ENCODE measurements at regions not wholly inside any gene's neighbourhood (a gene's known extent, or its start where the extent isn't known, plus 50 kb on each side); places are given as distances from the start of the nearest gene placed in this dataset.
"Not testable (repeated sequence)": the region's sequence is repeated elsewhere in the genome, so short reads cannot be mapped to it uniquely, and the experiment has no call there.

- DNase-seq (ENCODE audit: low spot score) = no peak
Observed at GRCh38 chr6:86609549-86610388, 327.6 kb upstream of the HTR1E start.

- not testable (repeated sequence) for DNase-seq (ENCODE audit: low spot score)
Observed at GRCh38 chr6:86603364-86603763, 334.0 kb upstream of the HTR1E start.

- not testable (repeated sequence) for DNase-seq (ENCODE audit: low spot score)
Observed at GRCh38 chr6:86602093-86602492, 335.2 kb upstream of the HTR1E start.

- not testable (repeated sequence) for DNase-seq (ENCODE audit: low spot score)
Observed at GRCh38 chr6:86598969-86599368, 338.4 kb upstream of the HTR1E start.

GRCh38 chr6:86595641-86596040 lies 341.7 kb upstream of the HTR1E start:
- no peak for DNase-seq (ENCODE audit: low spot score)

- no peak for DNase-seq (ENCODE audit: low spot score)
Observed at GRCh38 chr6:86586195-86586594, 351.1 kb upstream of the HTR1E start.

- no peak for DNase-seq (ENCODE audit: low spot score)
Observed at GRCh38 chr6:86581833-86582232, 355.5 kb upstream of the HTR1E start.

- no peak for DNase-seq (ENCODE audit: low spot score)
Observed at GRCh38 chr6:86563197-86563596, 374.1 kb upstream of the HTR1E start.

GRCh38 chr6:86558318-86558717 lies 379.0 kb upstream of the HTR1E start:
- DNase-seq (ENCODE audit: low spot score) = no peak

GRCh38 chr6:86537292-86537861 lies 400.0 kb upstream of the HTR1E start:
- DNase-seq (ENCODE audit: low spot score) = no peak

- DNase-seq (ENCODE audit: low spot score) = no peak
Observed at GRCh38 chr6:86536121-86536520, 401.2 kb upstream of the HTR1E start.

- DNase-seq (ENCODE audit: low spot score) = no peak
Observed at GRCh38 chr6:86535100-86535499, 402.2 kb upstream of the HTR1E start.

- DNase-seq (ENCODE audit: low spot score) = no peak
Observed at GRCh38 chr6:86529635-86530034, 407.7 kb upstream of the HTR1E start.

- no peak for DNase-seq (ENCODE audit: low spot score)
Observed at GRCh38 chr6:86526238-86526637, 411.1 kb upstream of the HTR1E start.

GRCh38 chr6:86516087-86516486 lies 421.2 kb upstream of the HTR1E start:
- DNase-seq (ENCODE audit: low spot score) = no peak

GRCh38 chr6:86511962-86512361 lies 425.4 kb upstream of the HTR1E start:
- DNase-seq (ENCODE audit: low spot score) = no peak

- DNase-seq (ENCODE audit: low spot score) = no peak
Observed at GRCh38 chr6:86508230-86508629, 429.1 kb upstream of the HTR1E start.

GRCh38 chr6:86502497-86502896 lies 434.8 kb upstream of the HTR1E start:
- no peak for DNase-seq (ENCODE audit: low spot score)

- DNase-seq (ENCODE audit: low spot score) = no peak
Observed at GRCh38 chr6:86500035-86500434, 437.3 kb upstream of the HTR1E start.

GRCh38 chr6:86489042-86489441 lies 448.3 kb upstream of the HTR1E start:
- DNase-seq (ENCODE audit: low spot score) = not testable (repeated sequence)

- DNase-seq (ENCODE audit: low spot score) = no peak
Observed at GRCh38 chr6:86487660-86488221, 449.6 kb upstream of the HTR1E start.

GRCh38 chr6:86478316-86478715 lies 459.0 kb upstream of the HTR1E start:
- not testable (repeated sequence) for DNase-seq (ENCODE audit: low spot score)

- no peak for DNase-seq (ENCODE audit: low spot score)
Observed at GRCh38 chr6:86477500-86478148, 459.7 kb upstream of the HTR1E start.

All from ureter (tissue), 1 donor.